ENCODE measurements at regions not wholly inside any gene's neighbourhood (a gene's known extent, or its start where the extent isn't known, plus 50 kb on each side); places are given as distances from the start of the nearest gene placed in this dataset.

GRCh38 chr12:132427174-132427768 is 62.7 kb upstream of the FBRSL1 start:
- TF ChIP-seq, protein P1, sequence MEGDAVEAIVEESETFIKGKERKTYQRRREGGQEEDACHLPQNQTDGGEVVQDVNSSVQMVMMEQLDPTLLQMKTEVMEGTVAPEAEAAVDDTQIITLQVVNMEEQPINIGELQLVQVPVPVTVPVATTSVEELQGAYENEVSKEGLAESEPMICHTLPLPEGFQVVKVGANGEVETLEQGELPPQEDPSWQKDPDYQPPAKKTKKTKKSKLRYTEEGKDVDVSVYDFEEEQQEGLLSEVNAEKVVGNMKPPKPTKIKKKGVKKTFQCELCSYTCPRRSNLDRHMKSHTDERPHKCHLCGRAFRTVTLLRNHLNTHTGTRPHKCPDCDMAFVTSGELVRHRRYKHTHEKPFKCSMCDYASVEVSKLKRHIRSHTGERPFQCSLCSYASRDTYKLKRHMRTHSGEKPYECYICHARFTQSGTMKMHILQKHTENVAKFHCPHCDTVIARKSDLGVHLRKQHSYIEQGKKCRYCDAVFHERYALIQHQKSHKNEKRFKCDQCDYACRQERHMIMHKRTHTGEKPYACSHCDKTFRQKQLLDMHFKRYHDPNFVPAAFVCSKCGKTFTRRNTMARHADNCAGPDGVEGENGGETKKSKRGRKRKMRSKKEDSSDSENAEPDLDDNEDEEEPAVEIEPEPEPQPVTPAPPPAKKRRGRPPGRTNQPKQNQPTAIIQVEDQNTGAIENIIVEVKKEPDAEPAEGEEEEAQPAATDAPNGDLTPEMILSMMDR (IDR thresholded peaks at IDR 0.05): no peak
- no peak for TF ChIP-seq POLR2A (IDR thresholded peaks at IDR 0.05)

Measured in uterus (tissue), 2 donors.